GM19463 (cell line): ENCODE measurements at regions not wholly inside any gene's neighbourhood (a gene's known extent, or its start where the extent isn't known, plus 50 kb on each side); places are given as distances from the start of the nearest gene placed in this dataset.

Experiments used
- ATAC-seq: cut with Tn5 transposase; IDR thresholded peaks from one replicate; pipeline ENCODE4 v1.9.1; 2021; ENCODE audit warnings: mild to moderate bottlenecking, moderate library complexity; ENCODE audit not compliant: unreplicated experiment

GRCh38 chr5:125117566-125117965 is 371.1 kb upstream of the ZNF608 start:
- ATAC-seq: no peak

GRCh38 chr5:125120012-125120411 is 373.6 kb upstream of the ZNF608 start:
- ATAC-seq: no peak

GRCh38 chr5:125125031-125125823 is 378.8 kb upstream of the ZNF608 start:
- no peak for ATAC-seq

- ATAC-seq: no peak
These were observed 379.6 kb upstream of the ZNF608 start for GRCh38 chr5:125126050-125126449.

- ATAC-seq: no peak
These were observed 382.8 kb upstream of the ZNF608 start for GRCh38 chr5:125129151-125129806.

- ATAC-seq: no peak
These were observed 384.2 kb upstream of the ZNF608 start for GRCh38 chr5:125130591-125130990.

- ATAC-seq: no peak
These were observed 388.0 kb upstream of the ZNF608 start for GRCh38 chr5:125134216-125135081.

GRCh38 chr5:125137535-125137934 is 391.1 kb upstream of the ZNF608 start:
- ATAC-seq: no peak

GRCh38 chr5:125138266-125138665 is 391.8 kb upstream of the ZNF608 start:
- no peak for ATAC-seq

GRCh38 chr5:125139590-125139989 is 393.2 kb upstream of the ZNF608 start:
- ATAC-seq: no peak

- no peak for ATAC-seq
These were observed 393.8 kb upstream of the ZNF608 start for GRCh38 chr5:125140220-125140619.

GRCh38 chr5:125140855-125141254 is 394.4 kb upstream of the ZNF608 start:
- ATAC-seq: no peak

GRCh38 chr5:125142458-125142857 is 396.0 kb upstream of the ZNF608 start:
- peak; percentile 79 for ATAC-seq

GRCh38 chr5:125143011-125143410 is 396.6 kb upstream of the ZNF608 start:
- ATAC-seq: no peak

GRCh38 chr5:125148076-125148475 is 401.6 kb upstream of the ZNF608 start:
- no peak for ATAC-seq

- ATAC-seq: no peak
These were observed 402.3 kb upstream of the ZNF608 start for GRCh38 chr5:125148706-125149105.

GRCh38 chr5:125149110-125149509 is 402.7 kb upstream of the ZNF608 start:
- no peak for ATAC-seq

GRCh38 chr5:125149527-125149926 is 403.1 kb upstream of the ZNF608 start:
- no peak for ATAC-seq

GRCh38 chr5:125150041-125150669 is 403.7 kb upstream of the ZNF608 start:
- no peak for ATAC-seq

GRCh38 chr5:125151150-125151900 is 404.9 kb upstream of the ZNF608 start:
- ATAC-seq: no peak
